HEK293 (cell line): ENCODE measurements at regions not wholly inside any gene's neighbourhood (a gene's known extent, or its start where the extent isn't known, plus 50 kb on each side); places are given as distances from the start of the nearest gene placed in this dataset.
"Not testable (repeated sequence)": the region's sequence is repeated elsewhere in the genome, so short reads cannot be mapped to it uniquely, and the experiment has no call there.

Source experiments
- CTCF ChIA-PET: fragments of 350-600 bp; formaldehyde crosslinking; extraction: SDS; loops from one replicate; lab custom pipeline; 2021; ENCODE audit warnings: antibody characterized with exemption; lab: Yijun Ruan, JAX
- POLR2A ChIA-PET: fragments of 300-600 bp; formaldehyde crosslinking; extraction: SDS; loops from one replicate; lab custom pipeline; 2020; ENCODE audit warnings: antibody characterized with exemption, inconsistent platforms; lab: Yijun Ruan, JAX
- H3K27ac ChIP-seq: fragments of 200-500 bp; sonication (Bioruptor generic); 2 replicates; pipeline ENCODE4 v1.5.1; 2014; ENCODE audit warnings: low read depth, low read length, control low read depth, inconsistent platforms; ENCODE audit errors: extremely low read depth
- H3K36me3 ChIP-seq, 2 experiments: fragments of 200-500 bp in 1 of 2; sonication (Bioruptor generic) in 1 of 2; 1 replicate in 1 of 2; 2 replicates in 1 of 2; pipeline ENCODE4 v1.5.1; 2014 to 2017; ENCODE audit warnings: inconsistent platforms in 2 of 2, low read length in 2 of 2; ENCODE audit not compliant: control insufficient read depth in 2 of 2, insufficient read depth in 1 of 2
- H3K4me1 ChIP-seq: fragments of 200-500 bp; sonication (Bioruptor generic); 2 replicates; pipeline ENCODE4 v1.5.1; 2014; ENCODE audit warnings: mild to moderate bottlenecking, low read length, inconsistent platforms; ENCODE audit not compliant: control insufficient read depth, insufficient read depth
- H3K4me3 ChIP-seq: 2 replicates; pipeline ENCODE4 v1.5.1; 2011; ENCODE audit warnings: low read depth, mild to moderate bottlenecking, control low read depth, low read length, moderate library complexity
- H3K9me3 ChIP-seq: fragments of 200-500 bp; sonication (Bioruptor generic); 2 replicates; pipeline ENCODE4 v1.5.1; 2014; ENCODE audit warnings: low read depth, low read length, inconsistent platforms; ENCODE audit not compliant: control insufficient read depth, insufficient read depth
- KLF10 ChIP-seq: fragments of 450-650 bp; IDR thresholded peaks from 2 replicates; pipeline ENCODE4 v1.5.1; 2018; ENCODE audit warnings: missing biosample characterization, mild to moderate bottlenecking, missing genetic modification characterization
- KLF9 ChIP-seq: fragments of 450-650 bp; formaldehyde crosslinking; IDR thresholded peaks from 2 replicates; pipeline ENCODE4 v1.5.1; 2016; ENCODE audit warnings: missing biosample characterization, missing genetic modification characterization, low read depth
- PATZ1 ChIP-seq: fragments of 450-650 bp; formaldehyde crosslinking; IDR thresholded peaks from 2 replicates; pipeline ENCODE4 v1.5.1; 2016; ENCODE audit warnings: missing biosample characterization, missing genetic modification characterization
- SP2 ChIP-seq: fragments of 450-650 bp; formaldehyde crosslinking; IDR thresholded peaks from 2 replicates; pipeline ENCODE4 v1.5.1; 2016; ENCODE audit warnings: missing biosample characterization, missing genetic modification characterization
- ZFP41 ChIP-seq: fragments of 450-650 bp; formaldehyde crosslinking; IDR thresholded peaks from 2 replicates; pipeline ENCODE4 v1.5.1; 2016; ENCODE audit warnings: missing biosample characterization, missing genetic modification characterization, borderline replicate concordance
- ZNF169 ChIP-seq: fragments of 450-650 bp; formaldehyde crosslinking; IDR thresholded peaks from 2 replicates; pipeline ENCODE4 v1.5.1; 2016; ENCODE audit warnings: missing biosample characterization, missing genetic modification characterization
- ZNF311 ChIP-seq: fragments of 450-650 bp; formaldehyde crosslinking; IDR thresholded peaks from 2 replicates; pipeline ENCODE4 v1.5.1; 2017; ENCODE audit warnings: missing biosample characterization, missing genetic modification characterization, borderline replicate concordance
- ZNF37A ChIP-seq: fragments of 450-650 bp; IDR thresholded peaks from 2 replicates; pipeline ENCODE4 v1.5.1; 2018; ENCODE audit warnings: missing biosample characterization, missing genetic modification characterization
- ZNF548 ChIP-seq: fragments of 450-650 bp; formaldehyde crosslinking; IDR thresholded peaks from 2 replicates; pipeline ENCODE4 v1.5.1; 2016; ENCODE audit warnings: missing biosample characterization, missing genetic modification characterization
- ZNF600 ChIP-seq: fragments of 450-650 bp; formaldehyde crosslinking; IDR thresholded peaks from 2 replicates; pipeline ENCODE4 v1.5.1; 2016; ENCODE audit warnings: missing biosample characterization, missing genetic modification characterization
- ZNF629 ChIP-seq: fragments of 450-650 bp; formaldehyde crosslinking; IDR thresholded peaks from 2 replicates; pipeline ENCODE4 v1.5.1; 2017; ENCODE audit warnings: missing biosample characterization, missing genetic modification characterization
- ZNF654 ChIP-seq: fragments of 450-650 bp; formaldehyde crosslinking; IDR thresholded peaks from 2 replicates; pipeline ENCODE4 v1.5.1; 2016; ENCODE audit warnings: low read depth, missing biosample characterization, missing genetic modification characterization
- ZNF664 ChIP-seq: fragments of 450-650 bp; formaldehyde crosslinking; IDR thresholded peaks from 2 replicates; pipeline ENCODE4 v1.5.1; 2016; ENCODE audit warnings: missing biosample characterization, missing genetic modification characterization
- ZNF792 ChIP-seq: fragments of 450-650 bp; formaldehyde crosslinking; IDR thresholded peaks from 2 replicates; pipeline ENCODE4 v1.5.1; 2016; ENCODE audit warnings: missing biosample characterization, missing genetic modification characterization
- ZNF843 ChIP-seq: fragments of 450-650 bp; formaldehyde crosslinking; IDR thresholded peaks from 2 replicates; pipeline ENCODE4 v1.5.1; 2016; ENCODE audit warnings: missing biosample characterization, missing genetic modification characterization
- ZSCAN30 ChIP-seq: fragments of 450-650 bp; IDR thresholded peaks from 2 replicates; pipeline ENCODE4 v1.5.1; 2018; ENCODE audit warnings: missing biosample characterization, mild to moderate bottlenecking, missing genetic modification characterization, moderate library complexity
- TF ChIP-seq, protein P1 (sequence below): fragments of 450-650 bp; formaldehyde crosslinking; conservative IDR thresholded peaks from 2 replicates; pipeline ENCODE4 v1.5.1; 2016; ENCODE audit warnings: low read depth, missing biosample characterization, missing genetic modification characterization
- TF ChIP-seq, protein P2 (sequence below): fragments of 450-650 bp; formaldehyde crosslinking; IDR thresholded peaks from 2 replicates; pipeline ENCODE4 v1.5.1; 2016; ENCODE audit warnings: missing biosample characterization, missing genetic modification characterization

DNA sequence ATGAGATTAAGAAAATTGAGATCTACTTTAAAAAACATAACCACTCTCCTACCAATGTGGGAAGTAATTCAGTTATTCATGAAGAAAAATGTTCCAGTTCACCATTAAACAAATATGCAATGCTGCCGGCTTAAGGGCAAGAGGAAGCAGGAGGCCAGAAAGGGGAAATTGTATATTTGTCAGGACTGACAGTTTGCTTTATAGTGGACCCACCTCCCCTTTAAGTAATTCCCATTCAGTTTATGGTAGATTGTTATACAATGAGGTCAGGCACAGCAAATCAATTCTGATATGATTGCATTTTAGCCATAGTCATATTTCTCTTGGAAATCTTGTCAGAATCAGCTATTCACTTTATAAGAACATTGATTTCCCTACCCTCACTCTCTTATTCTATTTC, 547.8 kb downstream of the FRK start:
- TF ChIP-seq SP2 (tag by site-specific recombination) (no peak), ZNF843 (tag by site-specific recombination) (no peak), ZFP41 (tag by site-specific recombination) (no peak), KLF9 (tag by site-specific recombination) (no peak), ZNF654 (tag by site-specific recombination) (no peak), ZNF792 (no peak), PATZ1 (no peak), ZNF169 (no peak), ZNF311 (no peak)
- TF ChIP-seq, protein P1, sequence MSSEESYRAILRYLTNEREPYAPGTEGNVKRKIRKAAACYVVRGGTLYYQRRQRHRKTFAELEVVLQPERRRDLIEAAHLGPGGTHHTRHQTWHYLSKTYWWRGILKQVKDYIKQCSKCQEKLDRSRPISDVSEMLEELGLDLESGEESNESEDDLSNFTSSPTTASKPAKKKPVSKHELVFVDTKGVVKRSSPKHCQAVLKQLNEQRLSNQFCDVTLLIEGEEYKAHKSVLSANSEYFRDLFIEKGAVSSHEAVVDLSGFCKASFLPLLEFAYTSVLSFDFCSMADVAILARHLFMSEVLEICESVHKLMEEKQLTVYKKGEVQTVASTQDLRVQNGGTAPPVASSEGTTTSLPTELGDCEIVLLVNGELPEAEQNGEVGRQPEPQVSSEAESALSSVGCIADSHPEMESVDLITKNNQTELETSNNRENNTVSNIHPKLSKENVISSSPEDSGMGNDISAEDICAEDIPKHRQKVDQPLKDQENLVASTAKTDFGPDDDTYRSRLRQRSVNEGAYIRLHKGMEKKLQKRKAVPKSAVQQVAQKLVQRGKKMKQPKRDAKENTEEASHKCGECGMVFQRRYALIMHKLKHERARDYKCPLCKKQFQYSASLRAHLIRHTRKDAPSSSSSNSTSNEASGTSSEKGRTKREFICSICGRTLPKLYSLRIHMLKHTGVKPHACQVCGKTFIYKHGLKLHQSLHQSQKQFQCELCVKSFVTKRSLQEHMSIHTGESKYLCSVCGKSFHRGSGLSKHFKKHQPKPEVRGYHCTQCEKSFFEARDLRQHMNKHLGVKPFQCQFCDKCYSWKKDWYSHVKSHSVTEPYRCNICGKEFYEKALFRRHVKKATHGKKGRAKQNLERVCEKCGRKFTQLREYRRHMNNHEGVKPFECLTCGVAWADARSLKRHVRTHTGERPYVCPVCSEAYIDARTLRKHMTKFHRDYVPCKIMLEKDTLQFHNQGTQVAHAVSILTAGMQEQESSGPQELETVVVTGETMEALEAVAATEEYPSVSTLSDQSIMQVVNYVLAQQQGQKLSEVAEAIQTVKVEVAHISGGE (tag by site-specific recombination) = no peak
- ChIA-PET CTCF (no interaction called here), POLR2A (no interaction called here)
- Histone ChIP-seq H3K9me3 (no peaks in the 10 kb centered on the region), H3K4me3 (no peak overlapping the region), H3K36me3 (no peaks in the 10 kb centered on the region), H3K27ac (no peak overlapping the region), H3K4me1 (no peaks in the 10 kb centered on the region)

DNA sequence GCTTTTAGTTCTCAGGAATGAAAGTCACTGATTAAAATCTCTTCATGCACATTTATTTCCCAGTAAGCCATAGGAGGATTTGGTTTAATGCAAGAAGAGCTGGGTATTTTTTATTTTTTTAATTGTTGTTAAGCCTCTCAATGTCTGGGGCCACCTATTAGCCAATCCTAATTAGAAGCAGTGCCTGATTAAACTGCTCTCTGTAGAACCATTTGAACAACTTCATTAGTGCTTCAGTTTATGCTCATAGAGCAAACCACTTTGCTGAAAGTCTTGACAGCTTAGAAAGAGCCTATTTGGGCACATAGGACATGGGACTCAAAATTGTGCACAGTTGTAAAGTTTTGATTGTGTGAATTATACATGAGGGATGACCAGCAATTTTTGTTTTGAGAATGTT, 548.9 kb downstream of the FRK start:
- CTCF ChIA-PET = interaction anchor here (0.7 kb wide), 1 partner anchor 9 kb away, joined by 4 read pairs; no protein-coding TSS in a partner anchor

GRCh38 chr6:115502432-115502831, 558.3 kb downstream of the FRK start:
- H3K4me3 ChIP-seq, POLR2A ChIA-PET, H3K27ac ChIP-seq, H3K36me3 ChIP-seq, H3K4me1 ChIP-seq, CTCF ChIA-PET, H3K9me3 ChIP-seq: not testable (repeated sequence)

More for the DNA sequence above, 548.9 kb downstream of the FRK start:
- H3K36me3 ChIP-seq = no peaks in the 10 kb centered on the region
- TF ChIP-seq ZNF600 (no peak), ZNF548 (no peak), ZNF664 (no peak), ZNF843 (tag by site-specific recombination) (no peak), ZSCAN30 (tag by site-specific recombination) (no peak), ZNF37A (no peak), ZNF629 (tag by site-specific recombination) (no peak), KLF10 (tag by site-specific recombination) (no peak)
- TF ChIP-seq, protein P2, sequence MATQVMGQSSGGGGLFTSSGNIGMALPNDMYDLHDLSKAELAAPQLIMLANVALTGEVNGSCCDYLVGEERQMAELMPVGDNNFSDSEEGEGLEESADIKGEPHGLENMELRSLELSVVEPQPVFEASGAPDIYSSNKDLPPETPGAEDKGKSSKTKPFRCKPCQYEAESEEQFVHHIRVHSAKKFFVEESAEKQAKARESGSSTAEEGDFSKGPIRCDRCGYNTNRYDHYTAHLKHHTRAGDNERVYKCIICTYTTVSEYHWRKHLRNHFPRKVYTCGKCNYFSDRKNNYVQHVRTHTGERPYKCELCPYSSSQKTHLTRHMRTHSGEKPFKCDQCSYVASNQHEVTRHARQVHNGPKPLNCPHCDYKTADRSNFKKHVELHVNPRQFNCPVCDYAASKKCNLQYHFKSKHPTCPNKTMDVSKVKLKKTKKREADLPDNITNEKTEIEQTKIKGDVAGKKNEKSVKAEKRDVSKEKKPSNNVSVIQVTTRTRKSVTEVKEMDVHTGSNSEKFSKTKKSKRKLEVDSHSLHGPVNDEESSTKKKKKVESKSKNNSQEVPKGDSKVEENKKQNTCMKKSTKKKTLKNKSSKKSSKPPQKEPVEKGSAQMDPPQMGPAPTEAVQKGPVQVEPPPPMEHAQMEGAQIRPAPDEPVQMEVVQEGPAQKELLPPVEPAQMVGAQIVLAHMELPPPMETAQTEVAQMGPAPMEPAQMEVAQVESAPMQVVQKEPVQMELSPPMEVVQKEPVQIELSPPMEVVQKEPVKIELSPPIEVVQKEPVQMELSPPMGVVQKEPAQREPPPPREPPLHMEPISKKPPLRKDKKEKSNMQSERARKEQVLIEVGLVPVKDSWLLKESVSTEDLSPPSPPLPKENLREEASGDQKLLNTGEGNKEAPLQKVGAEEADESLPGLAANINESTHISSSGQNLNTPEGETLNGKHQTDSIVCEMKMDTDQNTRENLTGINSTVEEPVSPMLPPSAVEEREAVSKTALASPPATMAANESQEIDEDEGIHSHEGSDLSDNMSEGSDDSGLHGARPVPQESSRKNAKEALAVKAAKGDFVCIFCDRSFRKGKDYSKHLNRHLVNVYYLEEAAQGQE (tag by site-specific recombination) = no peak
- no peaks in the 10 kb centered on the region for H3K4me1 ChIP-seq
- H3K9me3 ChIP-seq = no peaks in the 10 kb centered on the region
- H3K4me3 ChIP-seq = no peak overlapping the region
- no peak overlapping the region for H3K27ac ChIP-seq
- POLR2A ChIA-PET = no interaction called here
